CD4-positive, alpha-beta memory T cell (primary cell): ENCODE measurements at regions not wholly inside any gene's neighbourhood (a gene's known extent, or its start where the extent isn't known, plus 50 kb on each side); places are given as distances from the start of the nearest gene placed in this dataset.
"Not testable (repeated sequence)": the region's sequence is repeated elsewhere in the genome, so short reads cannot be mapped to it uniquely, and the experiment has no call there.

ENCODE experiments used
- CTCF ChIA-PET: fragments of 350-600 bp; sonication (Branson Sonifier 250); formaldehyde crosslinking; loops from one replicate; lab custom pipeline; 2021; ENCODE audit warnings: inconsistent platforms; ENCODE audit not compliant: partially characterized antibody; lab: Charles Lee
- POLR2A ChIA-PET: fragments of 350-600 bp; sonication (Branson Sonifier 250); formaldehyde crosslinking; loops from one replicate; lab custom pipeline; 2021; ENCODE audit not compliant: partially characterized antibody; lab: Charles Lee
- DNase-seq, 5 donors: peaks; one replicate each; pipeline versions ENCODE4 v3.0.0 to v3.0.0-alpha.2; 2020 to 2022; ENCODE audit warnings: mixed read lengths in 1 of 5
- H3K27ac ChIP-seq: one replicate; pipeline ENCODE4 v1.7.0; 2013; ENCODE audit warnings: low read depth, low read length
- H3K27me3 ChIP-seq: 2 replicates; pipeline ENCODE4 v1.7.0; 2013; ENCODE audit warnings: mild to moderate bottlenecking, low read length, moderate library complexity; ENCODE audit not compliant: insufficient read depth
- H3K36me3 ChIP-seq: 2 replicates; pipeline ENCODE4 v1.7.0; 2013; ENCODE audit warnings: mild to moderate bottlenecking, low read length, moderate library complexity; ENCODE audit not compliant: insufficient read depth
- H3K4me1 ChIP-seq: 2 replicates; pipeline ENCODE4 v1.7.0; 2013; ENCODE audit warnings: mild to moderate bottlenecking, low read length, moderate library complexity; ENCODE audit not compliant: insufficient read depth
- H3K4me3 ChIP-seq, 2 donors: one replicate each; pipeline ENCODE4 v1.7.0; 2013; ENCODE audit warnings: low read length in 2 of 2, mild to moderate bottlenecking in 1 of 2
- H3K9me3 ChIP-seq, 2 donors: one replicate each; pipeline ENCODE4 v1.7.0; 2013; ENCODE audit warnings: low read length in 2 of 2, control low read depth in 1 of 2; ENCODE audit not compliant: control insufficient read depth in 1 of 2
- H3K27ac Mint-ChIP-seq, 7 donors: one replicate each; pipeline ENCODE4 v1.8.0; 2020 to 2021; ENCODE audit warnings: mixed read lengths in 7 of 7, mild to moderate bottlenecking in 6 of 7, inconsistent platforms in 3 of 7, moderate library complexity in 3 of 7
- H3K27me3 Mint-ChIP-seq, 2 donors: one replicate each; pipeline ENCODE4 v1.8.0; 2020 to 2021; ENCODE audit warnings: mixed read lengths in 2 of 2
- H3K36me3 Mint-ChIP-seq, 2 donors: one replicate each; pipeline ENCODE4 v1.8.0; 2020 to 2021; ENCODE audit warnings: mixed read lengths in 2 of 2, inconsistent platforms in 1 of 2, mild to moderate bottlenecking in 1 of 2
- H3K4me1 Mint-ChIP-seq, 4 donors: one replicate each; pipeline ENCODE4 v1.8.0; 2020 to 2021; ENCODE audit warnings: mixed read lengths in 4 of 4, mild to moderate bottlenecking in 1 of 4
- H3K4me3 Mint-ChIP-seq, 8 donors: one replicate each; pipeline ENCODE4 v1.8.0; 2020 to 2021; ENCODE audit warnings: mixed read lengths in 8 of 8, mild to moderate bottlenecking in 7 of 8, moderate library complexity in 6 of 8, inconsistent platforms in 3 of 8
- H3K9me3 Mint-ChIP-seq, 8 donors: one replicate each; pipeline ENCODE4 v1.8.0; 2020 to 2021; ENCODE audit warnings: mixed read lengths in 8 of 8, mild to moderate bottlenecking in 5 of 8, inconsistent platforms in 3 of 8, moderate library complexity in 1 of 8
- intact Hi-C: fragments of 100-400 bp; cut with micrococcal nuclease; formaldehyde crosslinking; loops from one replicate; pipeline ENCODE4 v1.15.1; 2023

GRCh38 chr9:14989336-14989735 lies 79.1 kb upstream of the FREM1 start:
- H3K9me3 ChIP-seq, H3K9me3 Mint-ChIP-seq, H3K4me3 Mint-ChIP-seq, H3K27me3 ChIP-seq, H3K27ac Mint-ChIP-seq, H3K36me3 ChIP-seq, POLR2A ChIA-PET, H3K4me3 ChIP-seq, H3K27me3 Mint-ChIP-seq, DNase-seq, CTCF ChIA-PET, intact Hi-C loops, H3K27ac ChIP-seq: not testable (repeated sequence)
- Mint-ChIP-seq H3K36me3 (peaks cover 0 to 12% of the 10 kb centered on the region in 2 donors), H3K4me1 (peaks cover 22 to 35% (median 30%) of the 10 kb centered on the region in 4 donors)
- H3K4me1 ChIP-seq, result peaks cover 29% of the 10 kb centered on the region

GRCh38 chr9:14987858-14988257 lies 77.6 kb upstream of the FREM1 start:
- Histone ChIP-seq H3K4me3 (no peak overlapping the region), H3K27ac (no peak overlapping the region), H3K9me3 (no peaks in the 10 kb centered on the region), H3K27me3 (no peaks in the 10 kb centered on the region), H3K36me3 (no peaks in the 10 kb centered on the region), H3K4me1 (peaks cover 14% of the 10 kb centered on the region)
- POLR2A ChIA-PET, result no interaction called here
- peak in 1 of 5 donors; percentile 2 for DNase-seq
- H3K36me3 Mint-ChIP-seq, result peaks cover 0 to 9% of the 10 kb centered on the region in 2 donors
- CTCF ChIA-PET, result no interaction called here
- H3K27me3 Mint-ChIP-seq, result peaks cover 4 to 5% of the 10 kb centered on the region in 2 donors
- intact Hi-C loops, result no loop called here
- H3K4me1 Mint-ChIP-seq, result peaks cover 16 to 25% (median 20%) of the 10 kb centered on the region in 4 donors
- peaks cover 0 to 5% (median 0%) of the 10 kb centered on the region in 8 donors for H3K9me3 Mint-ChIP-seq
- peak overlapping the region in 1 of 7 donors; percentile 39 for H3K27ac Mint-ChIP-seq
- H3K4me3 Mint-ChIP-seq, result no peak overlapping the region

GRCh38 chr9:14985419-14985818 lies 75.2 kb upstream of the FREM1 start:
- Mint-ChIP-seq H3K36me3 (no peaks in the 10 kb centered on the region), H3K4me3 (no peak overlapping the region), H3K27ac (no peak overlapping the region), H3K27me3 (peaks cover 0 to 2% of the 10 kb centered on the region in 2 donors), H3K4me1 (peaks cover 4 to 9% (median 6%) of the 10 kb centered on the region in 4 donors), H3K9me3 (peaks cover 0 to 2% (median 0%) of the 10 kb centered on the region in 8 donors)
- no peaks in the 10 kb centered on the region for H3K4me1 ChIP-seq
- H3K27me3 ChIP-seq, result no peaks in the 10 kb centered on the region
- intact Hi-C loops, result no loop called here
- no peak for DNase-seq
- H3K27ac ChIP-seq, result no peak overlapping the region
- no peaks in the 10 kb centered on the region for H3K9me3 ChIP-seq
- ChIA-PET POLR2A (no interaction called here), CTCF (no interaction called here)
- no peaks in the 10 kb centered on the region for H3K36me3 ChIP-seq
- no peak overlapping the region for H3K4me3 ChIP-seq

DNA sequence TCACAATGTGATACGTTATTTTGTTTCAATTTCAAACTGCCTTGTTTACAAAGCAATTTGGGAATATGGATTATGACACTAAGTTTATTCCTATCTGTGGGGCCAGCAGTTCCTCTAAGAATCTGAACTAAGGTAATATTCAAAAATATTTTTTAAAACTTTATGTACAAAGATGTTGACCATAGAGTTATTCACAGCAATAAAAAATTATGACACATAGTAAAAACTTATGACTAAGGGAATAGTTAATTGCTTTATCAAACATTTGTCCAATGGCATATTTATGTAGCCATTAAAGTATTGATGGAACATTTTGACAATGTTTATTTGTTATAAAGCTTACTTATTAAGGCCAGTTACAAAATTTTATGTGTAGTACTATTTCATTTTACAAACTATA lies 73.4 kb upstream of the FREM1 start:
- no peaks in the 10 kb centered on the region for H3K9me3 ChIP-seq
- intact Hi-C loops, result no loop called here
- H3K9me3 Mint-ChIP-seq, result peaks cover 0 to 4% (median 0%) of the 10 kb centered on the region in 8 donors
- no peak overlapping the region for H3K4me3 Mint-ChIP-seq
- H3K4me1 ChIP-seq, result no peaks in the 10 kb centered on the region
- peaks cover 4 to 9% (median 6%) of the 10 kb centered on the region in 4 donors for H3K4me1 Mint-ChIP-seq
- H3K36me3 ChIP-seq, result no peaks in the 10 kb centered on the region
- CTCF ChIA-PET, result no interaction called here
- no peaks in the 10 kb centered on the region for H3K27me3 ChIP-seq
- no peak overlapping the region for H3K27ac ChIP-seq
- no peak overlapping the region for H3K27ac Mint-ChIP-seq
- DNase-seq, result no peak
- POLR2A ChIA-PET, result no interaction called here
- H3K36me3 Mint-ChIP-seq, result no peaks in the 10 kb centered on the region
- no peak overlapping the region for H3K4me3 ChIP-seq
- H3K27me3 Mint-ChIP-seq, result peaks cover 0 to 2% of the 10 kb centered on the region in 2 donors

DNA sequence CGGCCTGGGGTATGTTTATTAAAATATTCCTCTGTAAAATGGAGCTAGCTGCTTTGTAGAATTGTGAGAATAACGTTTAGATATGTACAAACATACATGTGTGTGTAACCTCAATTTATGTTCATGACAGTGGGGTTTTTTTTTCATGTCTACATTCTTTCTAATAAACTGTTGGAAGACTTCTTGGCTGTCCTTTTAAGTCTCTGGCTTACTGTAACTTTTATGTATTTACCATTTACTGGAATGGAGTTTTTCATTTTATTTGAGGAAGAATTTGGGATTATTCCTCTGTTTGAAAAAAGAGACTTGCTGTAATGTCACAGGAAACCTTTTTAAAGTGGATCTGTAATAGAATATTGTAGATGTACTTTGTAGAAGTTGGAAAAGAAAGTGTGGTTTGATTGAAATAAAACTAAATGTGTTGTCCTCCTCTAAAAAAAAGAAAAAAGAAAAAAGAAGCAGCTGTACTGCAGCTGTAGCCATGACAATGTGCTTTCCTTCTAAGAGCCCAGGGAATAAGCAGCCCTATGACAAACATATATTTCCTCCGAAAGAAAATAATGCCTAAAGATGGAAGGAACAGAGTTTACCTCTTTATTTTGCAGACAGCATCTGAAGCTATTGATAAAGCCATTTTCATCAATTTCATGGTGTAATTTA lies 71.2 kb upstream of the FREM1 start:
- Mint-ChIP-seq H3K4me1 (peaks cover 0 to 4% (median 0%) of the 10 kb centered on the region in 4 donors), H3K4me3 (no peak overlapping the region), H3K36me3 (no peaks in the 10 kb centered on the region), H3K27me3 (no peaks in the 10 kb centered on the region), H3K27ac (no peak overlapping the region), H3K9me3 (peaks cover 0 to 4% (median under 1%) of the 10 kb centered on the region in 8 donors)
- CTCF ChIA-PET, result no interaction called here
- H3K4me3 ChIP-seq, result no peak overlapping the region
- no peaks in the 10 kb centered on the region for H3K36me3 ChIP-seq
- no peaks in the 10 kb centered on the region for H3K4me1 ChIP-seq
- POLR2A ChIA-PET, result no interaction called here
- no peaks in the 10 kb centered on the region for H3K27me3 ChIP-seq
- no peak overlapping the region for H3K27ac ChIP-seq
- H3K9me3 ChIP-seq, result no peaks in the 10 kb centered on the region
- no peak for DNase-seq
- intact Hi-C loops, result no loop called here

DNA sequence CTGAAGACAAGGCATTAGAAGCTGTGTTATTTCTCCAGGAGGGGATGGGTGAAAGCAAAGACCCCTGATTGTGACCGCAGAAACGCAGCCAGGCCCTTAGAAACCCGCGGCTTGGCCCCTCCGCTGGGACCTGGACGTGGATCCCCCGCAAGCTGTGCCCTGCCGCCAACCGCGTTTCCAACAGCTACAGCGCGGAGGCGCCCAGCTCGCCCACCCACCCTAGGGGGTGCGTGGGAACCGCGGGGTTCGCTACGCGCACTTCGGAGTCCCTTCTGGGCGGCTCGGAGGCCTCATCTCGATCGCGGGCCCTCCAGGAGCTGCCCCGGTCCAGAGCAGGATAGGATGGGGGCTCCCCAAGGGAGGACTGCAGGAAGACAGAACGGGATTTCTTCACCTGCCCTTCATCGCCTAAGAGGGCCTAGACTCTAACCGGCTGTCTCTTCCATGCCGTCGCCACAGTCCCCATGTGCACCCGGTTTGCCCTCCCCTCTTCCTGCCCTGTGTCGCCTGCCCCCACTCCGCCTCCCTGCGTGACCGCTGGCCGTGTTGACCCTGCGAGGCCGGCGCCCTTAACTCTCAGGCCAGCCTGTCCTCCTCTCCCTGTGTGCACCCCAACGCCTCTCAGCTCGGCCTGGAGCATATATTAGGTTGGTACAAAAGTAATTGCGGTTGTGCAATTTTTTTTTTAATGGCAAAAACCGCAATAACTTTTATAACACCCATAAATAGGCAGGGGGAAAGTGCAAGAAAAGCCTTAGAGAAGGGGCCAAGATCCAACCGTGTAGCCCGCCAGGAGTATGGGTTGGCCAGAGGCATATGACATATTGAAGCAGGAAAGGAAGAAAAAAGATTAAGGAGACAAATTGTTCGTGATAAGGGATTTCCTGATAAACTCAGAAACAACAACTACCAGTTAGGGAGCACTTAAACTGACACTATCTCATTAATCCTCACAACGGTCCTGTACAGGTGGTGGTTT lies 68.1 kb upstream of the FREM1 start:
- H3K27me3 Mint-ChIP-seq, result peaks cover 0 to 1% of the 10 kb centered on the region in 2 donors
- Histone ChIP-seq H3K4me1 (no peaks in the 10 kb centered on the region), H3K36me3 (no peaks in the 10 kb centered on the region), H3K27me3 (no peaks in the 10 kb centered on the region), H3K9me3 (no peaks in the 10 kb centered on the region), H3K27ac (no peak overlapping the region), H3K4me3 (no peak overlapping the region)
- H3K4me3 Mint-ChIP-seq, result no peak overlapping the region
- intact Hi-C loops, result no loop called here
- peaks cover 0 to 4% (median under 1%) of the 10 kb centered on the region in 8 donors for H3K9me3 Mint-ChIP-seq
- no peak for DNase-seq
- ChIA-PET POLR2A (no interaction called here), CTCF (no interaction called here)
- no peaks in the 10 kb centered on the region for H3K36me3 Mint-ChIP-seq
- no peak overlapping the region for H3K27ac Mint-ChIP-seq
- peaks cover 0 to 4% (median 0%) of the 10 kb centered on the region in 4 donors for H3K4me1 Mint-ChIP-seq
